GM19328 (cell line): ENCODE measurements at regions not wholly inside any gene's neighbourhood (a gene's known extent, or its start where the extent isn't known, plus 50 kb on each side); places are given as distances from the start of the nearest gene placed in this dataset.
"Not testable (repeated sequence)": the region's sequence is repeated elsewhere in the genome, so short reads cannot be mapped to it uniquely, and the experiment has no call there.

Experiments used
- ATAC-seq: cut with Tn5 transposase; IDR thresholded peaks from one replicate; pipeline ENCODE4 v1.9.1; 2021; ENCODE audit warnings: mild to moderate bottlenecking, moderate library complexity; ENCODE audit not compliant: unreplicated experiment

- ATAC-seq = no peak
These were observed 156.1 kb upstream of the NPY start for GRCh38 chr7:24127930-24128329.

- no peak for ATAC-seq
These were observed 154.4 kb upstream of the NPY start for GRCh38 chr7:24129597-24129996.

- ATAC-seq = no peak
These were observed 153.4 kb upstream of the NPY start for GRCh38 chr7:24130631-24131030.

GRCh38 chr7:24133691-24134090 lies 150.3 kb upstream of the NPY start:
- ATAC-seq = no peak

- ATAC-seq = no peak
These were observed 149.5 kb upstream of the NPY start for GRCh38 chr7:24134535-24134934.

GRCh38 chr7:24135003-24135817 lies 148.8 kb upstream of the NPY start:
- peak; percentile 37 for ATAC-seq

- no peak for ATAC-seq
These were observed 146.7 kb upstream of the NPY start for GRCh38 chr7:24137338-24137737.

- no peak for ATAC-seq
These were observed 145.6 kb upstream of the NPY start for GRCh38 chr7:24138343-24138742.

- no peak for ATAC-seq
These were observed 144.0 kb upstream of the NPY start for GRCh38 chr7:24140001-24140400.

- ATAC-seq = no peak
These were observed 142.0 kb upstream of the NPY start for GRCh38 chr7:24141874-24142509.

GRCh38 chr7:24143547-24143946 lies 140.4 kb upstream of the NPY start:
- no peak for ATAC-seq

- ATAC-seq = no peak
These were observed 132.0 kb upstream of the NPY start for GRCh38 chr7:24151944-24152343.

- no peak for ATAC-seq
These were observed 131.6 kb upstream of the NPY start for GRCh38 chr7:24152356-24152755.

- ATAC-seq = no peak
These were observed 131.0 kb upstream of the NPY start for GRCh38 chr7:24152877-24153472.

GRCh38 chr7:24157666-24158065 lies 126.3 kb upstream of the NPY start:
- ATAC-seq = no peak

GRCh38 chr7:24158975-24159374 lies 125.0 kb upstream of the NPY start:
- ATAC-seq = no peak

GRCh38 chr7:24164401-24164800 lies 119.6 kb upstream of the NPY start:
- no peak for ATAC-seq

- no peak for ATAC-seq
These were observed 114.8 kb upstream of the NPY start for GRCh38 chr7:24169077-24169624.

- not testable (repeated sequence) for ATAC-seq
These were observed 112.0 kb upstream of the NPY start for GRCh38 chr7:24171951-24172350.

GRCh38 chr7:24172856-24173255 lies 111.1 kb upstream of the NPY start:
- ATAC-seq = no peak

GRCh38 chr7:24175603-24176002 lies 108.4 kb upstream of the NPY start:
- no peak for ATAC-seq
